ENCODE measurements at regions not wholly inside any gene's neighbourhood (a gene's known extent, or its start where the extent isn't known, plus 50 kb on each side); places are given as distances from the start of the nearest gene placed in this dataset.

- TF ChIP-seq RAD21 (IDR thresholded peaks at IDR 0.05 in 1 of 2, conservative IDR thresholded peaks at IDR 0.05 in 1 of 2; ENCODE audit: low read depth in 2 of 2, low read length in 2 of 2) (no peak), KDM5A (IDR thresholded peaks at IDR 0.05; ENCODE audit: low read length) (no peak)
Measured at GRCh38 chr6:56368491-56368890, 121.1 kb upstream of the COL21A1 start (continued).
